HG02610 (cell line): ENCODE measurements at regions not wholly inside any gene's neighbourhood (a gene's known extent, or its start where the extent isn't known, plus 50 kb on each side); places are given as distances from the start of the nearest gene placed in this dataset.

Experiments
- ATAC-seq: cut with Tn5 transposase; IDR thresholded peaks from one replicate; pipeline ENCODE4 v1.9.1; 2021; ENCODE audit warnings: mild to moderate bottlenecking, moderate library complexity; ENCODE audit not compliant: unreplicated experiment

GRCh38 chr12:19709889-19710288 is 270.6 kb downstream of the AEBP2 start:
- no peak for ATAC-seq

GRCh38 chr12:19710811-19711793 is 271.8 kb downstream of the AEBP2 start:
- no peak for ATAC-seq

DNA sequence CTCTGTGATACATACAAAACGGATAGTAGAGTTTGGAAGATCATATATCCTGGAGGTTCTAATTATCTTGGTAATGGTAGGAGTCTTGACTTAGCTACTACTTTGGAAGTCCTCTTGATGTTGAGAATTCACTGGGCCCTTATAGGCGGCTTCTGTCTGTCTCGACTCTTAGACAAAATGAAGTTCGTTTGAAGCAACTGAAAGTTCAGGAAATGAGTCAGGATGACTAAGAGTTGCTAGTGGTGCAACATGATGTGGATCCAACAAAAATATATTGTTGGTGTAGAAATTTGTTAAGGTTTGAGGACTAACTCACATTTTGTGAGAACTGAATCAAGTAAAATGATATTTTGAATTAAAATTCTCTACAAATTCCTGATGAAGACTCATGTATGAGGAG is 272.7 kb downstream of the AEBP2 start:
- no peak for ATAC-seq

GRCh38 chr12:19718401-19718800 is 279.1 kb downstream of the AEBP2 start:
- no peak for ATAC-seq

DNA sequence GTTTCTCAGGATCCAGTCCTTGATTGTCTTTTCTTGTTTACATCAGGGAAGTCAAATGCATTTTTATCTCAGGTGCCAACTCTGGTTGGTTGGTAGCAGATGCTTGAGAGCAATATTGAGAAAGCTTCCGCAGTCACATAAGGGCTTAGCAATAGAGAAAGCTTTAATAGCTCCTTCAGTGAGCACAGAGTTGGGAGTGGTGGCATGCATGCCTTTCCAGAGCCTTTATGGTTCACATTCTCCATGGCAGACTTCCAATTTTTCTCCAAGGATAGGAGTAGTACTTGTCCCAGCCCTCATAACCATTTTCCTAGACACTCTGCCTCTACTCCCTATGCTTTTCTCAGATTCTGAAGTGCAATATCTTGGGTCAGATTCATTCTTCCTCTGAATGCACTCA is 280.4 kb downstream of the AEBP2 start:
- no peak for ATAC-seq

DNA sequence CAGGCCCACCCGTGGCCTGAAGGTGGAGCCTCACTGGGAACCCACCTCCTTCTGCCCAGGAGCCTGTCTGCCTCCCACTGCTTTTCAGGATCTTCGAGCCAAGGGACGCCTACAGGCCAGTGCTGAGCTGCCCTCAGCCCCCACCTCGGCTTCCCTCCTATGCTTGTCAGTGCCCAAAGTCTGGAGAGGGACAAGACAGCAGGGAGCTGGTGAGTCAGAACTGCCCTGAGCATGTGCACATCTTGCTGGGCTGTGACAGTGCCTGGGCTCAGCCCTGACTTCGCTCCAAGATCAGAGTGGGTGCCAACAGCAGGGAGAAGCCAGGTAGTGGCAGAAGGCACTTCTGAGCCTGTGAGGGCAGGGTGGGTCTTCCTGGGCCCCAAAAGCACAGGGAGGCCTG is 286.8 kb downstream of the AEBP2 start:
- no peak for ATAC-seq

GRCh38 chr12:19726592-19726991 is 287.3 kb downstream of the AEBP2 start:
- ATAC-seq = no peak

- no peak for ATAC-seq
Measured at GRCh38 chr12:19737019-19737418, 297.7 kb downstream of the AEBP2 start.

DNA sequence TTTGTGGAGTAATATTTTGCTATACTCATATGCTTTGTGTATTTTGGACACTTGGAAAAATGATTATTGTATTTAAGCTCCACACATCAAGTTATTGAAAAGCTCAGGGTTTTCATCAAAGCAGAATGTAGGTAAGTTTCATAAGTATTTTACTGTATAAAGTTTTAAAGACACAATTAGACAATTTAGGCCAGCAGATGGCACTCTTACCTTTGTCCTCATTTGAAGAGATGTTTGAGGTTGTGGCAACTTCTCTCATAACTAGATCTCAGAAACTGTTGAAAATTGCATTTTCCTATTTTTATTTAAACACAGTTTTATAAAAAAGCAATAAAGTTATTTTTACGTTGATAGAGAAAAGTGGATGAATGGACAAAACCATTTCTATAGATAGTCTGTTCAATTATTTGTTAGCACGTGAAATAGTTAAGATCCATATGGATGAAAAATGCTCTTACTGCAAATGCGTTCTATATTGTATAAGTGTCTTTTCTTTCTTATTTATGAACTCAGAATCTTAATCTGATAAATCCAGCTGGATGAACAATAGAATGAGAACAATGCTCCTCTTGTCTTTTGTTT is 300.0 kb downstream of the AEBP2 start:
- ATAC-seq = peak; percentile 46

GRCh38 chr12:19740472-19741131 is 301.3 kb downstream of the AEBP2 start:
- ATAC-seq = no peak

DNA sequence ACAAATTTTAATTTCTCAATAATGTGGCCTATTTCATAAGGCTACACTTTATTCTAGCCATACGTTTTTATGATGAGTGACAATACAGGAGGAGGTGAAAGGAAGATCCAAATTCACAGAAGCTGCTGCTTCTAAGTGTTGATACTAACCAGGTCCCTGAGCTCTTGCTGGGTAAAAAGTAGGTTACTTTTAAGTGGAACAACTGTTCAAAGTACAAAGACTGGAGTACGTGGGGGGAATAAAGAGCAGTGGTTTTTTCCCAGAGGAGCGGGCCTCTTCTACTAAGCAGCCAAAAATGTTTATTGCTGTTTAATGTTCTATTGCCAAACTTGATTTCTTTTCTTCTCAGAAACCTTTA is 301.8 kb downstream of the AEBP2 start:
- no peak for ATAC-seq

GRCh38 chr12:19744705-19745218 is 305.5 kb downstream of the AEBP2 start:
- no peak for ATAC-seq

GRCh38 chr12:19746471-19746870 is 307.2 kb downstream of the AEBP2 start:
- no peak for ATAC-seq

- ATAC-seq = no peak
Measured at GRCh38 chr12:19749906-19750574, 310.7 kb downstream of the AEBP2 start.

DNA sequence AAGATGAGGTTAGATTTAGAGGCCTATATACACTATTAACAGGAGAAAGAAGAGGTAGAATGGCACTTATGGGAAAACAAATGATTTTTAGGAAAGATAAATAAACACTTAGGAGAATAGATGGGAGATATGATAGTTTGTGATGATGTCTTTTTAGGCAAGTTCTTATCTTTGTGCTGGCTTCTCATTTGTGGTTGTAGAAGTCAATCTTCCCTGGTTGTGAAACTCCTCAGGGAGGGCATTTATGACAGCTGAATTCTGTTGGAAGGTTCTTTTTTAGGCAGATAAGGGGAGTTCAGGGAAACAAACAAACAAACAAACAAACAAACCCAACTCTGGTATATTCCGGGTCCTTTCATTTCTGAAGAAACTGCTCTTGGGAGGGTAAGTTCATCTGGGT is 311.8 kb downstream of the AEBP2 start:
- no peak for ATAC-seq

GRCh38 chr12:19752712-19753111 is 313.4 kb downstream of the AEBP2 start:
- ATAC-seq = no peak

DNA sequence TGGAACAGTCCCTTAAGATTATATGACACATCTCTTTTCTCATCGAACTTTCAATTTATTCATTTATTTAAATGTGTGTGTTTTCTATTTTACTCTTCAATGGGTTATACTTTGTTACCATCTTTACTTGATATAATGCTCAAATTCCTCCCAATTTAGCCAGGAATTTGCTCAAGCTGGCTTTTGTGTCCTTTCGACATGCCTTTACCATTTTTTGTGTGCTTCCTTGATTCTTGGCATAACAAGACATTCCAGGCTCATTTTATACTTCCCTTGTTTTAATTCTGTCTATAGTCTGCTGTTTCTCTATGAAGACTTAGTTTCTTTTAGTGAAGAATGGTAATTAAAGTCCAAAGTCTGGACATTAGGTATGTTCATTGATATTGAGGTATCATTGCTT is 315.8 kb downstream of the AEBP2 start:
- no peak for ATAC-seq

DNA sequence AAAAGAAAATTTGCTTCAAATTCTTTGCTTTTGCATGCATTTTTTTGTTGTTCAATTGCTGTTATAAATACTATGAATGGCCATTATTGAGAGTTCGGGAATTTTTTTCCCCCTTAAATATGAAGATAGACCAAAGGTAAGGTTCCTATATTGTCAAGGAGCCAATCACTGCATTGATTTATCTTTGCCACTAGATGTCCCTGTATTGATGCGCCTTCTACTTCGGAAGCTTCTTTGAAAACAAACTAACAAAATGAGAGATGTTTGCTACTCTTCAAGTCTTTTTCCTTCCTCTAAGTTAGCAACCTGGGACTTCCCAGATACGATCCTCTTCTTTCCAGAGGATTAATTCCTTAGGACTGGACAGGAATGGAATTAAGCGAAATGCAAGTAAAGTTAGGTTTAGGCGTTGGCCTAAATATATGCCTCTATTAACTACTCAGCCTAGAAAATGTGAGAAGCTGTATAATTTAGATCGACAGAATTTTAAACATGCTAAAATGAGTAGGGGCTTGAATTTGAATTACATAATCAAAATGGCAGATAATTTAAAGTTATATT is 318.1 kb downstream of the AEBP2 start:
- ATAC-seq = peak; percentile 61

DNA sequence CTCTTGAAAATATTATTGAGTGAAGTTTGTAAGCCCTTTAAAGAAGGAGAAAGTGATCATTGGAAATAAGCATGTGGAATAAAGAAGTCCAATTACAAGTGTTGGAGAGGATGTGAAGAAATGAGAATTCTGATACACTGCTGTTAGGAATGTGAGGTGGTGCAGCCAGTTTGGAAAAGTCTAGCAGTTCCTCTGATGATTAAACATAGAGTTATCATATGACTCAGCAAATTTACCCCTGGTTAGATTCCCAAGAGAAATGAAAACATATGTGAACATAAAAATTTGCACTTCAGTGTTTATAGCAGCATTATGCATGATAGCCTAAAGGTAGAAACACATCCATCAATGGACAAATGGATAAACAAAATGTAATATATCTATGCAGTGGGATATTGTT is 319.9 kb downstream of the AEBP2 start:
- no peak for ATAC-seq

GRCh38 chr12:19760611-19761010 is 321.3 kb downstream of the AEBP2 start:
- ATAC-seq = no peak

DNA sequence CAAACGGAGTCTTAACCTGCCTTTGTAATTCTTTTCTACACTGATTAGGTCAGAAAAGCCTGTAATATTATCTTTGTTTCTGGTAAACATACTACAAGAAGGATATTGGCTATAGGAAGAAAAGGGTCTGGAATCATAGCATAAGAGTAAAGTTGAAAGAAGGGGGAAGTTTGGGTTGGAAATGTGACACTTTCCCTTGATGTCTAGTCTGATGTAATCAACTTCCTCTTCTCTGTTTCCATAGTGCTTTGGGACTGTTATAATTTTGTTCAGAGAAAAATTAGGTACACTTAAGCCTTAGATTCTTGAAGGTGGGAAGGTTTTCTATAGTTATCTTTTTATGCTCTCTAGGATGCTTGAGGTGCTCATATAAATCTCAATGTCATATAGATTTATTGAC is 322.2 kb downstream of the AEBP2 start:
- ATAC-seq = peak; percentile 46
